Transverse colon (tissue), 4 donors: ENCODE measurements at regions not wholly inside any gene's neighbourhood (a gene's known extent, or its start where the extent isn't known, plus 50 kb on each side); places are given as distances from the start of the nearest gene placed in this dataset.

Experiments
- DNase-seq: peaks from one replicate; pipeline ENCODE4 v3.0.0-alpha.2; 2019
- H3K27ac ChIP-seq, 4 donors: fragments of 200-600 bp; sonication (generic); 2 replicates each; pipeline ENCODE4 v1.5.1; 2016 to 2018; ENCODE audit warnings: inconsistent platforms in 4 of 4
- H3K27me3 ChIP-seq: fragments of 200-600 bp; sonication (generic); 2 replicates; pipeline ENCODE4 v1.5.1; 2017; ENCODE audit warnings: inconsistent platforms
- H3K36me3 ChIP-seq, 4 donors: fragments of 200-600 bp; sonication (generic); 2 replicates each; pipeline ENCODE4 v1.5.1; 2017 to 2019; ENCODE audit warnings: inconsistent platforms in 4 of 4
- H3K4me1 ChIP-seq, 4 donors: fragments of 200-600 bp; sonication (generic); 2 replicates each; pipeline ENCODE4 v1.5.1; 2017 to 2020; ENCODE audit warnings: inconsistent platforms in 4 of 4
- H3K4me3 ChIP-seq, 4 donors: fragments of 200-600 bp; sonication (generic); 1 replicate in 1 of 4; 2 replicates in 3 of 4; pipeline versions ENCODE4 v1.5.1 to v1.6.1; 2017 to 2019; ENCODE audit warnings: inconsistent platforms in 4 of 4
- H3K9me3 ChIP-seq, 2 donors: fragments of 200-600 bp; sonication (generic); 2 replicates each; pipeline ENCODE4 v1.5.1; 2017 to 2019; ENCODE audit warnings: inconsistent platforms in 2 of 2
- CTCF ChIP-seq, 5 experiments: fragments of 200-600 bp in 3 of 5; fragments of 450-650 bp in 2 of 5; sonication (generic) in 3 of 5; IDR thresholded peaks; 1 replicate in 2 of 5; 2 replicates in 3 of 5; pipeline ENCODE4 v1.5.1; 2016 to 2017; ENCODE audit warnings: antibody characterized with exemption in 5 of 5, inconsistent platforms in 3 of 5, mild to moderate bottlenecking in 2 of 5, moderate library complexity in 1 of 5
- EP300 ChIP-seq: sonication (generic); formaldehyde crosslinking; IDR thresholded peaks from one replicate; pipeline ENCODE4 v1.6.1; 2017; ENCODE audit warnings: antibody characterized with exemption, low read depth
- POLR2A ChIP-seq: fragments of 450-650 bp; IDR thresholded peaks from one replicate; pipeline ENCODE4 v1.6.1; 2016; ENCODE audit warnings: antibody characterized with exemption, mild to moderate bottlenecking, moderate library complexity
- POLR2AphosphoS5 ChIP-seq, 3 donors: sonication (generic); formaldehyde crosslinking; IDR thresholded peaks; one replicate each; pipeline ENCODE4 v1.6.1; 2016; ENCODE audit warnings: antibody characterized with exemption in 3 of 3
- WGBS, 2 donors: methylation state at CpG; one replicate each; pipeline ENCODE4 v1.1.5; 2018; ENCODE audit warnings: low coverage in 1 of 2; 5-methylcytosine and 5-hydroxymethylcytosine counted together
- in situ Hi-C, 4 donors: fragments of 200-750 bp; cut with MboI; loops; one replicate each; pipeline versions ENCODE4 v1.15.0 to v1.15.1; 2017; ENCODE audit warnings: low sequenced_read_pairs in 3 of 4, low pct_ligation_motif_present in 1 of 4, low pct_unique_long_range_greater_than_20kb in 1 of 4
- intact Hi-C: fragments of 100-400 bp; cut with DNase I; formaldehyde crosslinking; loops from one replicate; pipeline ENCODE4 v1.15.1; 2023; ENCODE audit warnings: low total_unique reads

GRCh38 chrX:42515939-42516338 lies 262.0 kb downstream of the PPP1R2C start:
- 68 to 100% methylated on average over 1 of the region's 1 CpG for WGBS, 2 donors
- Histone ChIP-seq H3K36me3 (no peaks in the 10 kb centered on the region), H3K4me1 (no peaks in the 10 kb centered on the region), H3K27me3 (no peaks in the 10 kb centered on the region), H3K4me3 (no peak overlapping the region), H3K9me3 (no peaks in the 10 kb centered on the region), H3K27ac (no peak overlapping the region)
- no peak for TF ChIP-seq POLR2A
- no peak for TF ChIP-seq CTCF (IDR thresholded peaks at IDR 0.05)
- TF ChIP-seq POLR2AphosphoS5 (IDR thresholded peaks at IDR 0.05): no peak
- no peak for TF ChIP-seq EP300
- in situ Hi-C loops (no loop called here), intact Hi-C loops (no loop called here)
- DNase-seq: no peak

- no peaks in the 10 kb centered on the region for H3K36me3 ChIP-seq
- no peak overlapping the region for H3K4me3 ChIP-seq
- no peaks in the 10 kb centered on the region for H3K27me3 ChIP-seq
- intact Hi-C loops: no loop called here
- in situ Hi-C loops: no loop called here
- no peak overlapping the region for H3K27ac ChIP-seq
- WGBS, 2 donors: 62% methylated on average over 7 of the region's 7 CpGs; no CpG with 5 or more reads in 1 of the 2 donors
- DNase-seq: no peak
- H3K4me1 ChIP-seq: no peaks in the 10 kb centered on the region
- TF ChIP-seq POLR2AphosphoS5 (IDR thresholded peaks at IDR 0.05): no peak
- no peak for TF ChIP-seq EP300
- no peak for TF ChIP-seq CTCF (IDR thresholded peaks at IDR 0.05)
- TF ChIP-seq POLR2A: no peak
- no peaks in the 10 kb centered on the region for H3K9me3 ChIP-seq
Measured at GRCh38 chrX:42505016-42505415, 272.9 kb downstream of the PPP1R2C start.

GRCh38 chrX:42499620-42500019 lies 278.3 kb downstream of the PPP1R2C start:
- WGBS, 2 donors: 68 to 86% methylated on average over 1 to 2 of the region's 2 CpGs
- intact Hi-C loops: loop anchor here (5.0 kb wide), 1 partner anchor 438 kb away; no protein-coding TSS in a partner anchor
- DNase-seq: no peak
- Histone ChIP-seq H3K36me3 (no peaks in the 10 kb centered on the region), H3K27me3 (no peaks in the 10 kb centered on the region), H3K4me3 (no peak overlapping the region), H3K9me3 (no peaks in the 10 kb centered on the region), H3K27ac (no peak overlapping the region), H3K4me1 (no peaks in the 10 kb centered on the region)
- TF ChIP-seq CTCF (IDR thresholded peaks at IDR 0.05): no peak
- TF ChIP-seq EP300: no peak
- TF ChIP-seq POLR2A: no peak
- TF ChIP-seq POLR2AphosphoS5 (IDR thresholded peaks at IDR 0.05): no peak
- in situ Hi-C loops: no loop called here

- Histone ChIP-seq H3K4me3 (no peak overlapping the region), H3K27ac (no peak overlapping the region), H3K4me1 (no peaks in the 10 kb centered on the region), H3K36me3 (no peaks in the 10 kb centered on the region), H3K27me3 (no peaks in the 10 kb centered on the region), H3K9me3 (no peaks in the 10 kb centered on the region)
- 83 to 85% methylated on average over 1 to 4 of the region's 4 CpGs for WGBS, 2 donors
- TF ChIP-seq POLR2AphosphoS5 (IDR thresholded peaks at IDR 0.05) (no peak), POLR2A (no peak), CTCF (IDR thresholded peaks at IDR 0.05) (no peak), EP300 (no peak)
- DNase-seq: no peak
- intact Hi-C loops: no loop called here
- in situ Hi-C loops: no loop called here
Measured at GRCh38 chrX:42497356-42497755, 280.6 kb downstream of the PPP1R2C start.
